ENCODE measurements at regions not wholly inside any gene's neighbourhood (a gene's known extent, or its start where the extent isn't known, plus 50 kb on each side); places are given as distances from the start of the nearest gene placed in this dataset.
"Not testable (repeated sequence)": the region's sequence is repeated elsewhere in the genome, so short reads cannot be mapped to it uniquely, and the experiment has no call there.

- H3K9me2 ChIP-seq (replicated peaks; ENCODE audit: control insufficient read depth, low read length); H3K27me3 ChIP-seq (ENCODE audit: control insufficient read depth, low read length); H4K20me1 ChIP-seq (ENCODE audit: control insufficient read depth, insufficient read depth, low read depth, low read length); H3K36me3 ChIP-seq (ENCODE audit: control insufficient read depth, low read length); H3K4me2 ChIP-seq (ENCODE audit: low read length); H3K9me3 ChIP-seq (ENCODE audit: control insufficient read depth, insufficient read depth, low read length); H3K79me2 ChIP-seq (ENCODE audit: control insufficient read depth, low read length); H3K27ac ChIP-seq (ENCODE audit: low read depth, low read length); H3K4me3 ChIP-seq (ENCODE audit: low read length); H3K4me1 ChIP-seq (ENCODE audit: control insufficient read depth, low read length); H3F3A ChIP-seq (ENCODE audit: control insufficient read depth, insufficient read depth): not testable (repeated sequence)
- peak; percentile 8 for TF ChIP-seq CTCF (IDR thresholded peaks at IDR 0.05; ENCODE audit: low read depth, low read length, poor library complexity, severe bottlenecking)
Measured at GRCh38 chr16:33009468-33009867, 184.6 kb upstream of the TP53TG3C start.

- H3K27me3 ChIP-seq (ENCODE audit: control insufficient read depth, low read length); H3K36me3 ChIP-seq (ENCODE audit: control insufficient read depth, low read length); H3K4me1 ChIP-seq (ENCODE audit: control insufficient read depth, low read length); H3K4me2 ChIP-seq (ENCODE audit: low read length); H3K9me2 ChIP-seq (replicated peaks; ENCODE audit: control insufficient read depth, low read length); H3K27ac ChIP-seq (ENCODE audit: low read depth, low read length); H3F3A ChIP-seq (ENCODE audit: control insufficient read depth, insufficient read depth); H4K20me1 ChIP-seq (ENCODE audit: control insufficient read depth, insufficient read depth, low read depth, low read length); H3K79me2 ChIP-seq (ENCODE audit: control insufficient read depth, low read length); H3K9me3 ChIP-seq (ENCODE audit: control insufficient read depth, insufficient read depth, low read length); H3K4me3 ChIP-seq (ENCODE audit: low read length): not testable (repeated sequence)
Measured at GRCh38 chr16:33027121-33027520, 166.9 kb upstream of the TP53TG3C start.

- H3K4me1 ChIP-seq (ENCODE audit: control insufficient read depth, low read length); H3K27ac ChIP-seq (ENCODE audit: low read depth, low read length); H3K79me2 ChIP-seq (ENCODE audit: control insufficient read depth, low read length); H3K9me2 ChIP-seq (replicated peaks; ENCODE audit: control insufficient read depth, low read length); H3K4me2 ChIP-seq (ENCODE audit: low read length); H3K36me3 ChIP-seq (ENCODE audit: control insufficient read depth, low read length); H3K27me3 ChIP-seq (ENCODE audit: control insufficient read depth, low read length); H3K4me3 ChIP-seq (ENCODE audit: low read length); H4K20me1 ChIP-seq (ENCODE audit: control insufficient read depth, insufficient read depth, low read depth, low read length); H3K9me3 ChIP-seq (ENCODE audit: control insufficient read depth, insufficient read depth, low read length); H3F3A ChIP-seq (ENCODE audit: control insufficient read depth, insufficient read depth): not testable (repeated sequence)
Measured at GRCh38 chr16:33027941-33028340, 166.1 kb upstream of the TP53TG3C start.

GRCh38 chr16:33028707-33029390 lies 165.2 kb upstream of the TP53TG3C start:
- H3K36me3 ChIP-seq (ENCODE audit: control insufficient read depth, low read length); H4K20me1 ChIP-seq (ENCODE audit: control insufficient read depth, insufficient read depth, low read depth, low read length); H3K4me1 ChIP-seq (ENCODE audit: control insufficient read depth, low read length); H3K9me2 ChIP-seq (replicated peaks; ENCODE audit: control insufficient read depth, low read length); H3F3A ChIP-seq (ENCODE audit: control insufficient read depth, insufficient read depth); H3K4me3 ChIP-seq (ENCODE audit: low read length); H3K9me3 ChIP-seq (ENCODE audit: control insufficient read depth, insufficient read depth, low read length); H3K79me2 ChIP-seq (ENCODE audit: control insufficient read depth, low read length); H3K27ac ChIP-seq (ENCODE audit: low read depth, low read length); H3K4me2 ChIP-seq (ENCODE audit: low read length); H3K27me3 ChIP-seq (ENCODE audit: control insufficient read depth, low read length): not testable (repeated sequence)

- not testable (repeated sequence) for H3K4me3 ChIP-seq (ENCODE audit: low read length); H3K27ac ChIP-seq (ENCODE audit: low read depth, low read length); H3K79me2 ChIP-seq (ENCODE audit: control insufficient read depth, low read length); H4K20me1 ChIP-seq (ENCODE audit: control insufficient read depth, insufficient read depth, low read depth, low read length); H3K27me3 ChIP-seq (ENCODE audit: control insufficient read depth, low read length); H3K9me2 ChIP-seq (replicated peaks; ENCODE audit: control insufficient read depth, low read length); H3F3A ChIP-seq (ENCODE audit: control insufficient read depth, insufficient read depth); H3K4me2 ChIP-seq (ENCODE audit: low read length); H3K4me1 ChIP-seq (ENCODE audit: control insufficient read depth, low read length); H3K36me3 ChIP-seq (ENCODE audit: control insufficient read depth, low read length); H3K9me3 ChIP-seq (ENCODE audit: control insufficient read depth, insufficient read depth, low read length)
Measured at GRCh38 chr16:33048849-33049248, 145.2 kb upstream of the TP53TG3C start.
